ENCODE measurements at regions not wholly inside any gene's neighbourhood (a gene's known extent, or its start where the extent isn't known, plus 50 kb on each side); places are given as distances from the start of the nearest gene placed in this dataset.

DNA sequence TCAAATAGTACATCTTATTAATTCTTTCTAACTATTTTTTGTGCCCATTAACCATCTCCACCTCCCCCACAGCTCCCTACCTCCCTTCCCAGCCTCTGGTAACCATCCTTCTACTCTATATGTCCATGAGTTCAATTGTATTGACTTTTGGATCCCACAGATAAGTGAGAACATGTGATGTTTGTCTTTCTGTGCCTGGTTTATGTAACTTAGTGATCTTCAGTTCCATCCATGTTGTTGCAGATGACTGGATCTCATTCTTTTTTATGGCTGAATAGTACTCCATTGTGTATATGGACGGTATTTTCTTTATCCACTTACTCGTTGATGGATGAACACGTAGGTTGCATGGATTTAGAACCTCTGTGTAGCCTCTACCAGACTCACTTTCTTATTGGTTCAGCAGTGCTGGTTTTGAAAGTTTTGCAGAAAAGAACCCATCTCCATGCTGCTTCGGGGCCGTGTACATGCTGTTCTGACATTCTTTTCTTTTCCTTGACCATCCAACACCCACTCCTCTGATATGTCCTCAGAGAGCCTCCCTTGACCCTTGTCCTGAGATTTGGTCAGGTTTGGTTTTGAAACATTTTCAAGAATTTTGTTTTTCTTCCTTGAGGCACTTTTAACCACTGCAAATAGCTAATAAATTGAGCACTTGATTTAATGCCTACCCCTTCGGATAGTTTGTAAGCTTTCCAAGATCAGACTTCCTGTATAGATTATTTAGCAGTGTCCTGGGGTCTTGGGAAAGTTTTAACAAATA is 231.2 kb upstream of the ZFP64 start:
- Histone ChIP-seq H3K9me3 (ENCODE audit: insufficient read depth, low read depth) (no peaks in the 10 kb centered on the region), H2AFZ (no peak overlapping the region), H3K27ac (no peak overlapping the region), H3K27me3 (ENCODE audit: insufficient read depth, low read depth) (no peaks in the 10 kb centered on the region), H3K79me2 (ENCODE audit: low read depth) (no peaks in the 10 kb centered on the region), H3K4me3 (no peak overlapping the region), H3K4me1 (replicated peaks; ENCODE audit: insufficient read depth) (no peaks in the 10 kb centered on the region), H3K9me2 (ENCODE audit: insufficient read depth) (no peaks in the 10 kb centered on the region), H3K36me3 (ENCODE audit: low read depth) (no peaks in the 10 kb centered on the region), H3K4me2 (no peak overlapping the region), H3F3A (ENCODE audit: insufficient read depth, low read depth) (no peaks in the 10 kb centered on the region), H4K20me1 (ENCODE audit: insufficient read depth) (no peaks in the 10 kb centered on the region)
- intact Hi-C loops (cut with micrococcal nuclease; ENCODE audit: unreplicated experiment), result no loop called here
- CTCF ChIA-PET, result no interaction called here
- no peak for DNase-seq
- TF ChIP-seq EZH2 (IDR thresholded peaks at IDR 0.05; ENCODE audit: low read depth), result no peak
- TF ChIP-seq, protein P1, sequence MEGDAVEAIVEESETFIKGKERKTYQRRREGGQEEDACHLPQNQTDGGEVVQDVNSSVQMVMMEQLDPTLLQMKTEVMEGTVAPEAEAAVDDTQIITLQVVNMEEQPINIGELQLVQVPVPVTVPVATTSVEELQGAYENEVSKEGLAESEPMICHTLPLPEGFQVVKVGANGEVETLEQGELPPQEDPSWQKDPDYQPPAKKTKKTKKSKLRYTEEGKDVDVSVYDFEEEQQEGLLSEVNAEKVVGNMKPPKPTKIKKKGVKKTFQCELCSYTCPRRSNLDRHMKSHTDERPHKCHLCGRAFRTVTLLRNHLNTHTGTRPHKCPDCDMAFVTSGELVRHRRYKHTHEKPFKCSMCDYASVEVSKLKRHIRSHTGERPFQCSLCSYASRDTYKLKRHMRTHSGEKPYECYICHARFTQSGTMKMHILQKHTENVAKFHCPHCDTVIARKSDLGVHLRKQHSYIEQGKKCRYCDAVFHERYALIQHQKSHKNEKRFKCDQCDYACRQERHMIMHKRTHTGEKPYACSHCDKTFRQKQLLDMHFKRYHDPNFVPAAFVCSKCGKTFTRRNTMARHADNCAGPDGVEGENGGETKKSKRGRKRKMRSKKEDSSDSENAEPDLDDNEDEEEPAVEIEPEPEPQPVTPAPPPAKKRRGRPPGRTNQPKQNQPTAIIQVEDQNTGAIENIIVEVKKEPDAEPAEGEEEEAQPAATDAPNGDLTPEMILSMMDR (conservative IDR thresholded peaks at IDR 0.05), result no peak
- POLR2A ChIA-PET (ENCODE audit: unreplicated experiment), result no interaction called here
- no TSS peak for BruUV-seq (replicated peaks)

DNA sequence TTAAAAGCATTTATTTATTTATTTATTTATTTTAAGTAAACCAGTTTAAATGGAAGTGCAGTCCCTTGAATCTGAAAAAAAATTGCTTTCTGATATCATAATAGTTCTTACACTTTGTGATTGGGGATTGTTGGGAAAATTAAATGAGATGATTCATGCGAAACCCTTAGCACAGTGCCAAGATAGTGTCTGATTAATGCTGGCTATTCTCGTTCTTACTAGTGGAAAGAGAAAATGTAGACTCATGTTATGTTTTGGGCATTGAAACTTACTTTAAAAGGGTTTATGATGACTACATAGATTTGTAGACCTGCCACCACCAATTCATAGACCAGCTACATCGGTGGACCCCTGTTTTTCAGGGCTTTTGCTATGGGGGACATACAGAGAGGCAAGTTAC is 229.2 kb upstream of the ZFP64 start:
- Histone ChIP-seq H3K4me3 (no peak overlapping the region), H3K27ac (no peak overlapping the region), H3K9me3 (ENCODE audit: insufficient read depth, low read depth) (no peaks in the 10 kb centered on the region), H4K20me1 (ENCODE audit: insufficient read depth) (no peaks in the 10 kb centered on the region; the same call in 1 of the 2 replicates), H3F3A (ENCODE audit: insufficient read depth, low read depth) (no peaks in the 10 kb centered on the region), H3K4me1 (replicated peaks; ENCODE audit: insufficient read depth) (no peaks in the 10 kb centered on the region), H3K27me3 (ENCODE audit: insufficient read depth, low read depth) (no peaks in the 10 kb centered on the region), H3K79me2 (ENCODE audit: low read depth) (no peaks in the 10 kb centered on the region), H3K9me2 (ENCODE audit: insufficient read depth) (no peaks in the 10 kb centered on the region), H3K4me2 (no peak overlapping the region), H2AFZ (no peak overlapping the region), H3K36me3 (ENCODE audit: low read depth) (no peaks in the 10 kb centered on the region)
- no peak for DNase-seq
- no TSS peak for BruUV-seq (replicated peaks)
- CTCF ChIA-PET, result no interaction called here
- no peak for TF ChIP-seq EZH2 (IDR thresholded peaks at IDR 0.05; ENCODE audit: low read depth)
- TF ChIP-seq, protein P1 (conservative IDR thresholded peaks at IDR 0.05), result no peak
- POLR2A ChIA-PET (ENCODE audit: unreplicated experiment), result no interaction called here
- intact Hi-C loops (cut with micrococcal nuclease; ENCODE audit: unreplicated experiment), result no loop called here

DNA sequence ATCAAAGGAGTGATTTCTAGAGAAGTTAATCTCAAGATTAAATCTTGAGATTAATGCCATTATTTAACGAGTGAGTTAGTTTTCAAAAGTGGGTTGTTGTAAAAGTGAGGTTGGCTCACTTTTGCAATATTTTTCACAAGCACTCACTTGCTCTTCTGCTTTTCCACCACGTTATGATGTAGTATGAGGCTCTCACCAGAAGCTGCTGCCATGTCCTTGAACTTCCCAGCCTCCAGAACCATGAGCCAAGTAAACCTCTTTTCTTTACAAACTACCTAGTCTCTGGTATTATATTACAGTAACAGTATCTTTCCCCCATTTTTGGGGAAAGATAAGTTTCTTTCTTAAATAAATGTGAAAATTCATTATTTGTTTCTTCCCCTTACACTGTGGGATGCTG is 227.6 kb upstream of the ZFP64 start:
- Histone ChIP-seq H2AFZ (no peak overlapping the region), H3K4me2 (no peak overlapping the region), H3K4me1 (replicated peaks; ENCODE audit: insufficient read depth) (no peaks in the 10 kb centered on the region), H3K4me3 (no peak overlapping the region), H3K79me2 (ENCODE audit: low read depth) (no peaks in the 10 kb centered on the region), H3K27me3 (ENCODE audit: insufficient read depth, low read depth) (no peaks in the 10 kb centered on the region), H3K27ac (no peak overlapping the region), H3K9me2 (ENCODE audit: insufficient read depth) (no peaks in the 10 kb centered on the region), H3K36me3 (ENCODE audit: low read depth) (no peaks in the 10 kb centered on the region), H3K9me3 (ENCODE audit: insufficient read depth, low read depth) (no peaks in the 10 kb centered on the region), H4K20me1 (ENCODE audit: insufficient read depth) (no peaks in the 10 kb centered on the region; the same call in 1 of the 2 replicates), H3F3A (ENCODE audit: insufficient read depth, low read depth) (no peaks in the 10 kb centered on the region)
- no TSS peak for BruUV-seq (replicated peaks)
- intact Hi-C loops (cut with micrococcal nuclease; ENCODE audit: unreplicated experiment), result no loop called here
- no peak for TF ChIP-seq EZH2 (IDR thresholded peaks at IDR 0.05; ENCODE audit: low read depth)
- TF ChIP-seq, protein P1 (conservative IDR thresholded peaks at IDR 0.05), result no peak
- CTCF ChIA-PET, result no interaction called here
- POLR2A ChIA-PET (ENCODE audit: unreplicated experiment), result no interaction called here
- DNase-seq, result no peak

All from PC-9 (cell line).